ENCODE measurements at regions not wholly inside any gene's neighbourhood (a gene's known extent, or its start where the extent isn't known, plus 50 kb on each side); places are given as distances from the start of the nearest gene placed in this dataset.

- Histone ChIP-seq H2AFZ (ENCODE audit: low read depth, low read length) (no peak overlapping the region), H3K4me1 (ENCODE audit: control insufficient read depth, insufficient read depth, low read depth, low read length) (no peaks in the 10 kb centered on the region), H3K27ac (ENCODE audit: low read length, poor library complexity, severe bottlenecking) (no peak overlapping the region), H3K9ac (ENCODE audit: low read length) (no peak overlapping the region), H2BK120ac (ENCODE audit: low read depth, low read length) (no peak overlapping the region), H2BK12ac (ENCODE audit: low read length in 2 of 2) (no peak overlapping the region), H3K4me3 (ENCODE audit: insufficient read depth in 1 of 2, low read depth in 1 of 2, low read length in 2 of 2) (no peak overlapping the region), H3K36me3 (ENCODE audit: control insufficient read depth in 1 of 2, insufficient read depth in 2 of 2, low read depth in 1 of 2, low read length in 2 of 2) (no peaks in the 10 kb centered on the region), H3K79me1 (replicated peaks; ENCODE audit: low read length, poor library complexity, severe bottlenecking) (no peaks in the 10 kb centered on the region), H2AK5ac (ENCODE audit: low read length, severe bottlenecking) (no peak overlapping the region), H3K4me2 (ENCODE audit: low read length, poor library complexity, severe bottlenecking) (no peak overlapping the region), H3K23ac (ENCODE audit: low read length in 2 of 2) (no peak overlapping the region), H2BK5ac (ENCODE audit: low read depth, low read length, poor library complexity, severe bottlenecking) (no peak overlapping the region), H3K4ac (ENCODE audit: low read depth in 1 of 2, low read length in 2 of 2) (no peak overlapping the region), H4K8ac (ENCODE audit: low read length) (no peak overlapping the region), H3K9me3 (ENCODE audit: control insufficient read depth, low read length) (peaks cover 10% of the 10 kb centered on the region), H4K91ac (ENCODE audit: low read length) (no peak overlapping the region), H2BK15ac (ENCODE audit: low read depth, poor library complexity, severe bottlenecking) (no peak overlapping the region), H3K14ac (ENCODE audit: low read length in 2 of 2) (no peak overlapping the region), H3K27me3 (ENCODE audit: control insufficient read depth in 1 of 2, insufficient read depth in 1 of 2, low read length in 2 of 2) (no peaks in the 10 kb centered on the region), H3K18ac (ENCODE audit: low read depth in 1 of 2, low read length in 2 of 2) (no peak overlapping the region)
- no peak for DNase-seq
- WGBS, result 100% methylated on average over 1 of the region's 1 CpG
These were observed 486.5 kb downstream of the ARAP2 start for GRCh38 chr4:35757836-35758235.

GRCh38 chr4:35760807-35761206 lies 483.5 kb downstream of the ARAP2 start:
- no peak overlapping the region for H2BK120ac ChIP-seq (ENCODE audit: low read depth, low read length)
- H2BK5ac ChIP-seq (ENCODE audit: low read depth, low read length, poor library complexity, severe bottlenecking), result no peak overlapping the region
- H3K4me2 ChIP-seq (ENCODE audit: low read length, poor library complexity, severe bottlenecking), result no peak overlapping the region
- no peak overlapping the region for H3K9ac ChIP-seq (ENCODE audit: low read length)
- H2BK12ac ChIP-seq (ENCODE audit: low read length in 2 of 2), result no peak overlapping the region
- no peaks in the 10 kb centered on the region for H3K36me3 ChIP-seq (ENCODE audit: control insufficient read depth in 1 of 2, insufficient read depth in 2 of 2, low read depth in 1 of 2, low read length in 2 of 2)
- peaks cover 10% of the 10 kb centered on the region for H3K9me3 ChIP-seq (ENCODE audit: control insufficient read depth, low read length)
- no peak overlapping the region for H3K18ac ChIP-seq (ENCODE audit: low read depth in 1 of 2, low read length in 2 of 2)
- no peak overlapping the region for H4K8ac ChIP-seq (ENCODE audit: low read length)
- H3K4me1 ChIP-seq (ENCODE audit: control insufficient read depth, insufficient read depth, low read depth, low read length), result no peaks in the 10 kb centered on the region
- H4K91ac ChIP-seq (ENCODE audit: low read length), result no peak overlapping the region
- H3K23ac ChIP-seq (ENCODE audit: low read length in 2 of 2), result no peak overlapping the region
- H3K14ac ChIP-seq (ENCODE audit: low read length in 2 of 2), result no peak overlapping the region
- 63% methylated on average over 4 of the region's 4 CpGs for WGBS
- H3K4ac ChIP-seq (ENCODE audit: low read depth in 1 of 2, low read length in 2 of 2), result no peak overlapping the region
- H2BK15ac ChIP-seq (ENCODE audit: low read depth, poor library complexity, severe bottlenecking), result no peak overlapping the region
- no peak overlapping the region for H2AK5ac ChIP-seq (ENCODE audit: low read length, severe bottlenecking)
- no peak overlapping the region for H3K4me3 ChIP-seq (ENCODE audit: insufficient read depth in 1 of 2, low read depth in 1 of 2, low read length in 2 of 2)
- no peaks in the 10 kb centered on the region for H3K27me3 ChIP-seq (ENCODE audit: control insufficient read depth in 1 of 2, insufficient read depth in 1 of 2, low read length in 2 of 2)
- DNase-seq, result no peak
- no peaks in the 10 kb centered on the region for H3K79me1 ChIP-seq (replicated peaks; ENCODE audit: low read length, poor library complexity, severe bottlenecking)
- H2AFZ ChIP-seq (ENCODE audit: low read depth, low read length), result no peak overlapping the region
- no peak overlapping the region for H3K27ac ChIP-seq (ENCODE audit: low read length, poor library complexity, severe bottlenecking)

GRCh38 chr4:35771571-35771970 lies 472.7 kb downstream of the ARAP2 start:
- Histone ChIP-seq H2AK5ac (ENCODE audit: low read length, severe bottlenecking) (no peak overlapping the region), H3K14ac (ENCODE audit: low read length in 2 of 2) (no peak overlapping the region), H2AFZ (ENCODE audit: low read depth, low read length) (no peak overlapping the region), H3K18ac (ENCODE audit: low read depth in 1 of 2, low read length in 2 of 2) (no peak overlapping the region), H3K27ac (ENCODE audit: low read length, poor library complexity, severe bottlenecking) (no peak overlapping the region), H3K9me3 (ENCODE audit: control insufficient read depth, low read length) (no peaks in the 10 kb centered on the region), H2BK5ac (ENCODE audit: low read depth, low read length, poor library complexity, severe bottlenecking) (no peak overlapping the region), H3K4me3 (ENCODE audit: insufficient read depth in 1 of 2, low read depth in 1 of 2, low read length in 2 of 2) (no peak overlapping the region), H3K9ac (ENCODE audit: low read length) (no peak overlapping the region), H3K4me2 (ENCODE audit: low read length, poor library complexity, severe bottlenecking) (no peak overlapping the region), H3K79me1 (replicated peaks; ENCODE audit: low read length, poor library complexity, severe bottlenecking) (no peaks in the 10 kb centered on the region), H3K4ac (ENCODE audit: low read depth in 1 of 2, low read length in 2 of 2) (no peak overlapping the region), H3K4me1 (ENCODE audit: control insufficient read depth, insufficient read depth, low read depth, low read length) (no peaks in the 10 kb centered on the region), H3K27me3 (ENCODE audit: control insufficient read depth in 1 of 2, insufficient read depth in 1 of 2, low read length in 2 of 2) (no peaks in the 10 kb centered on the region), H2BK120ac (ENCODE audit: low read depth, low read length) (no peak overlapping the region), H3K23ac (ENCODE audit: low read length in 2 of 2) (no peak overlapping the region), H4K91ac (ENCODE audit: low read length) (no peak overlapping the region), H3K36me3 (ENCODE audit: control insufficient read depth in 1 of 2, insufficient read depth in 2 of 2, low read depth in 1 of 2, low read length in 2 of 2) (no peaks in the 10 kb centered on the region), H2BK15ac (ENCODE audit: low read depth, poor library complexity, severe bottlenecking) (no peak overlapping the region), H4K8ac (ENCODE audit: low read length) (no peak overlapping the region), H2BK12ac (ENCODE audit: low read length in 2 of 2) (no peak overlapping the region)
- 92% methylated on average over 2 of the region's 2 CpGs for WGBS
- DNase-seq, result no peak

GRCh38 chr4:35772291-35772690 lies 472.0 kb downstream of the ARAP2 start:
- H3K4me1 ChIP-seq (ENCODE audit: control insufficient read depth, insufficient read depth, low read depth, low read length), result no peaks in the 10 kb centered on the region
- H2BK120ac ChIP-seq (ENCODE audit: low read depth, low read length), result no peak overlapping the region
- no peaks in the 10 kb centered on the region for H3K79me1 ChIP-seq (replicated peaks; ENCODE audit: low read length, poor library complexity, severe bottlenecking)
- no peaks in the 10 kb centered on the region for H3K9me3 ChIP-seq (ENCODE audit: control insufficient read depth, low read length)
- H3K27ac ChIP-seq (ENCODE audit: low read length, poor library complexity, severe bottlenecking), result no peak overlapping the region
- H3K23ac ChIP-seq (ENCODE audit: low read length in 2 of 2), result no peak overlapping the region
- no peak overlapping the region for H3K4me2 ChIP-seq (ENCODE audit: low read length, poor library complexity, severe bottlenecking)
- H3K14ac ChIP-seq (ENCODE audit: low read length in 2 of 2), result no peak overlapping the region
- 75% methylated on average over 2 of the region's 2 CpGs for WGBS
- no peak overlapping the region for H3K18ac ChIP-seq (ENCODE audit: low read depth in 1 of 2, low read length in 2 of 2)
- H4K91ac ChIP-seq (ENCODE audit: low read length), result no peak overlapping the region
- H3K27me3 ChIP-seq (ENCODE audit: control insufficient read depth in 1 of 2, insufficient read depth in 1 of 2, low read length in 2 of 2), result no peaks in the 10 kb centered on the region
- H3K4ac ChIP-seq (ENCODE audit: low read depth in 1 of 2, low read length in 2 of 2), result no peak overlapping the region
- no peak overlapping the region for H4K8ac ChIP-seq (ENCODE audit: low read length)
- no peak overlapping the region for H2AK5ac ChIP-seq (ENCODE audit: low read length, severe bottlenecking)
- H2AFZ ChIP-seq (ENCODE audit: low read depth, low read length), result no peak overlapping the region
- DNase-seq, result no peak
- H3K4me3 ChIP-seq (ENCODE audit: insufficient read depth in 1 of 2, low read depth in 1 of 2, low read length in 2 of 2), result no peak overlapping the region
- H2BK5ac ChIP-seq (ENCODE audit: low read depth, low read length, poor library complexity, severe bottlenecking), result no peak overlapping the region
- no peaks in the 10 kb centered on the region for H3K36me3 ChIP-seq (ENCODE audit: control insufficient read depth in 1 of 2, insufficient read depth in 2 of 2, low read depth in 1 of 2, low read length in 2 of 2)
- H2BK12ac ChIP-seq (ENCODE audit: low read length in 2 of 2), result no peak overlapping the region
- no peak overlapping the region for H3K9ac ChIP-seq (ENCODE audit: low read length)
- no peak overlapping the region for H2BK15ac ChIP-seq (ENCODE audit: low read depth, poor library complexity, severe bottlenecking)
